K562 (cell line): ENCODE measurements at regions not wholly inside any gene's neighbourhood (a gene's known extent, or its start where the extent isn't known, plus 50 kb on each side); places are given as distances from the start of the nearest gene placed in this dataset.

ENCODE experiments used
- ATAC-seq: fragments of 200-7000 bp; cut with Tn5 transposase; 3 replicates; pipeline ENCODE4 v1.9.1; 2020; ENCODE audit warnings: moderate library complexity
- BruUV-seq: library from RNA; stranded (reverse); fragments of 400-500 nt; replicated peaks from 2 replicates; lab custom pipeline; 2021; lab: Mats Ljungman, UMichigan
- CTCF ChIA-PET: fragments of 300-600 bp; formaldehyde crosslinking; extraction: SDS; loops from one replicate; lab custom pipeline; 2021; ENCODE audit warnings: low intra/inter-chr PET ratio; lab: Yijun Ruan, JAX
- POLR2A ChIA-PET: fragments of 300-600, 350-650 bp; sonication (Branson Sonifier 250); formaldehyde crosslinking; extraction: SDS; loops from one replicate; lab custom pipeline; 2021; ENCODE audit warnings: antibody characterized with exemption, inconsistent platforms; lab: Yijun Ruan, JAX
- DNase-seq, 4 experiments: peaks; one replicate each; pipeline versions ENCODE4 v3.0.0 to v3.0.0-alpha.2; 2011 to 2018; ENCODE audit warnings: low spot score in 3 of 4, mixed read lengths in 3 of 4; ENCODE audit errors: extremely low read depth in 1 of 4
- FAIRE-seq: peaks from 2 replicates; lab custom pipeline; 2011; peaks lifted over from hg19 to GRCh38; lab: Jason Lieb, UNC
- H2AFZ ChIP-seq: 2 replicates; pipeline ENCODE4 v1.6.0; 2011; ENCODE audit warnings: low read depth, low read length, control low read depth, inconsistent platforms
- H3K27ac ChIP-seq: fragments of 200-600 bp; 3 replicates; pipeline ENCODE4 v1.8.0; 2011; ENCODE audit warnings: low read depth, mild to moderate bottlenecking, control low read depth, inconsistent platforms, low read length, moderate library complexity, mixed read lengths; ENCODE audit errors: extremely low read depth
- H3K27me3 ChIP-seq, 2 experiments: fragments of 300-600 bp in 1 of 2; 2 replicates in 1 of 2; 3 replicates in 1 of 2; pipeline versions ENCODE4 v1.6.0 to v1.8.0; 2011; ENCODE audit warnings: inconsistent platforms in 2 of 2, low read length in 2 of 2, mild to moderate bottlenecking in 1 of 2, mixed read lengths in 1 of 2, moderate library complexity in 1 of 2; ENCODE audit not compliant: control insufficient read depth in 2 of 2, insufficient read depth in 2 of 2
- H3K36me3 ChIP-seq: fragments of 300-600 bp; 3 replicates; pipeline ENCODE4 v1.8.0; 2011; ENCODE audit warnings: mild to moderate bottlenecking, low read length, inconsistent platforms; ENCODE audit not compliant: control insufficient read depth, insufficient read depth
- H3K4me1 ChIP-seq, 2 experiments: fragments of 200-600 bp in 1 of 2; replicated peaks in 1 of 2; 2 replicates in 1 of 2; 3 replicates in 1 of 2; pipeline versions ENCODE4 v1.5.1 to v1.8.0; 2011; ENCODE audit warnings: inconsistent platforms in 2 of 2, low read length in 2 of 2, mild to moderate bottlenecking in 1 of 2, mixed read lengths in 1 of 2, moderate library complexity in 1 of 2; ENCODE audit not compliant: control insufficient read depth in 2 of 2, insufficient read depth in 2 of 2
- H3K4me2 ChIP-seq: 2 replicates; pipeline ENCODE4 v1.6.1; 2011; ENCODE audit warnings: low read length, control low read depth, inconsistent platforms, mixed read lengths; ENCODE audit not compliant: insufficient read depth
- H3K4me3 ChIP-seq: fragments of 200-600 bp; sonication (generic), shearing (Covaris generic); 2 replicates; pipeline ENCODE4 v1.5.1; 2016; ENCODE audit warnings: control low read depth, inconsistent platforms
- H3K79me2 ChIP-seq: fragments of 200-600 bp; 3 replicates; pipeline ENCODE4 v1.8.0; 2011; ENCODE audit warnings: low read length, inconsistent platforms; ENCODE audit not compliant: control insufficient read depth, insufficient read depth
- H3K9ac ChIP-seq, 2 experiments: 2 replicates each; pipeline versions ENCODE4 v1.6.0 to v1.6.1; 2011; ENCODE audit warnings: low read depth in 2 of 2, low read length in 2 of 2, control low read depth in 1 of 2, inconsistent platforms in 1 of 2, mild to moderate bottlenecking in 1 of 2, mixed read lengths in 1 of 2; ENCODE audit not compliant: insufficient read depth in 1 of 2
- H3K9me1 ChIP-seq: one replicate; pipeline ENCODE4 v1.6.0; 2011; ENCODE audit warnings: inconsistent platforms, mild to moderate bottlenecking, low read length, moderate library complexity; ENCODE audit not compliant: control insufficient read depth, insufficient read depth
- H3K9me3 ChIP-seq: replicated peaks from 2 replicates; pipeline ENCODE4 v1.5.1; 2011; ENCODE audit warnings: low read depth, low read length, inconsistent platforms; ENCODE audit not compliant: control insufficient read depth, insufficient read depth
- H4K20me1 ChIP-seq: replicated peaks from 2 replicates; pipeline ENCODE4 v1.6.1; 2011; ENCODE audit warnings: low read length, inconsistent platforms, mixed read lengths; ENCODE audit not compliant: control insufficient read depth, insufficient read depth
- JUN ChIP-seq, 2 experiments: sonication (generic) in 1 of 2; formaldehyde crosslinking in 1 of 2; IDR thresholded peaks; 2 replicates each; pipeline versions ENCODE4 v1.6.1 to v1.8.0; 2012 to 2022; ENCODE audit warnings: borderline replicate concordance in 2 of 2, mild to moderate bottlenecking in 2 of 2, improper control_type of control experiment in 1 of 2, low read depth in 1 of 2, low read length in 1 of 2, missing genetic modification reagents in 1 of 2
- JUNB ChIP-seq: fragments of 450-650 bp; formaldehyde crosslinking; conservative IDR thresholded peaks from 2 replicates; pipeline ENCODE4 v1.4.0; 2020; ENCODE audit warnings: mild to moderate bottlenecking
- RCOR1 ChIP-seq, 2 experiments: IDR thresholded peaks; 2 replicates each; pipeline ENCODE4 v1.6.1; 2012; ENCODE audit warnings: low read depth in 2 of 2, low read length in 2 of 2, borderline replicate concordance in 1 of 2, improper control_type of control experiment in 1 of 2
- SETDB1 ChIP-seq: IDR thresholded peaks from one replicate; pipeline ENCODE4 v1.6.1; 2012; ENCODE audit warnings: low read length, control low read depth, inconsistent platforms
- ZBTB5 ChIP-seq: fragments of 450-650 bp; IDR thresholded peaks from 2 replicates; pipeline ENCODE4 v1.6.1; 2017; ENCODE audit warnings: antibody characterized with exemption
- ZNF316 ChIP-seq: fragments of 450-650 bp; IDR thresholded peaks from 2 replicates; pipeline ENCODE4 v1.6.1; 2016
- ZNF408 ChIP-seq: fragments of 250-450 bp; sonication (Bioruptor Pico); IDR thresholded peaks from 2 replicates; pipeline ENCODE4 v1.4.0; 2020; ENCODE audit warnings: low read depth, mild to moderate bottlenecking, moderate library complexity
- WGBS: fragments of 100-300 bp; shearing (Covaris generic); methylation state at CpG from one replicate; pipeline ENCODE4 v1.1.6; 2016; ENCODE audit warnings: low coverage, mixed read lengths; ENCODE audit not compliant: insufficient coverage; ENCODE audit errors: missing lambda C conversion rate; 5-methylcytosine and 5-hydroxymethylcytosine counted together
- in situ Hi-C: fragments of 300-500 bp; cut with MboI; formaldehyde crosslinking; loops from 4 replicates; pipeline ENCODE4 v1.15.0; 2018; ENCODE audit warnings: inconsistent platforms, mixed read lengths
- intact Hi-C: fragments of 100-400 bp; cut with micrococcal nuclease; formaldehyde crosslinking; loops from 2 replicates; pipeline ENCODE4 v1.14.2; 2022

- H3K4me2 ChIP-seq, result no peak overlapping the region
- TF ChIP-seq JUN (IDR thresholded peaks at IDR 0.05; ENCODE audit: borderline replicate concordance, low read depth, low read length) (no peak), JUN (CRISPR knock-in tag; IDR thresholded peaks at IDR 0.05; ENCODE audit: borderline replicate concordance) (no peak), ZNF316 (no peak), SETDB1 (no peak), RCOR1 (IDR thresholded peaks at IDR 0.05; ENCODE audit: borderline replicate concordance in 1 of 2, low read depth in 2 of 2, low read length in 2 of 2) (no peak), JUNB (CRISPR knock-in tag) (no peak), ZNF408 (CRISPR knock-in tag) (no peak), ZBTB5 (no peak)
- H3K79me2 ChIP-seq, result no peaks in the 10 kb centered on the region
- no TSS peak for BruUV-seq
- no peak overlapping the region for H3K27ac ChIP-seq
- no peak overlapping the region for H3K4me3 ChIP-seq
- H2AFZ ChIP-seq, result no peak overlapping the region
- no peaks in the 10 kb centered on the region for H3K4me1 ChIP-seq
- no peaks in the 10 kb centered on the region for H3K27me3 ChIP-seq
- intact Hi-C loops (no loop called here), in situ Hi-C loops (no loop called here)
- FAIRE-seq (no peak), DNase-seq (no peak), ATAC-seq (no peak)
- H4K20me1 ChIP-seq, result no peaks in the 10 kb centered on the region
- H3K36me3 ChIP-seq, result no peaks in the 10 kb centered on the region
- ChIA-PET POLR2A (no interaction called here), CTCF (no interaction called here)
- H3K9me1 ChIP-seq, result no peaks in the 10 kb centered on the region
- H3K9me3 ChIP-seq, result no peaks in the 10 kb centered on the region; the same call in 1 of the 2 replicates
- WGBS, result 2% methylated on average over 3 of the region's 3 CpGs
- H3K9ac ChIP-seq, result no peak overlapping the region
Observed at GRCh38 chr5:106288979-106289378, 1381.8 kb downstream of the EFNA5 start.
